Uterus (tissue), 2 donors: ENCODE measurements at regions not wholly inside any gene's neighbourhood (a gene's known extent, or its start where the extent isn't known, plus 50 kb on each side); places are given as distances from the start of the nearest gene placed in this dataset.

Experiments
- CTCF ChIP-seq, 4 experiments: fragments of 200-600 bp in 2 of 4; fragments of 450-650 bp in 2 of 4; sonication (generic) in 2 of 4; IDR thresholded peaks; one replicate each; pipeline ENCODE4 v1.5.1; 2016 to 2019; ENCODE audit warnings: antibody characterized with exemption in 4 of 4, mild to moderate bottlenecking in 2 of 4, moderate library complexity in 1 of 4
- POLR2A ChIP-seq, 2 donors: fragments of 450-650 bp; IDR thresholded peaks; one replicate each; pipeline ENCODE4 v1.6.1; 2016; ENCODE audit warnings: antibody characterized with exemption in 2 of 2, mild to moderate bottlenecking in 1 of 2, moderate library complexity in 1 of 2

DNA sequence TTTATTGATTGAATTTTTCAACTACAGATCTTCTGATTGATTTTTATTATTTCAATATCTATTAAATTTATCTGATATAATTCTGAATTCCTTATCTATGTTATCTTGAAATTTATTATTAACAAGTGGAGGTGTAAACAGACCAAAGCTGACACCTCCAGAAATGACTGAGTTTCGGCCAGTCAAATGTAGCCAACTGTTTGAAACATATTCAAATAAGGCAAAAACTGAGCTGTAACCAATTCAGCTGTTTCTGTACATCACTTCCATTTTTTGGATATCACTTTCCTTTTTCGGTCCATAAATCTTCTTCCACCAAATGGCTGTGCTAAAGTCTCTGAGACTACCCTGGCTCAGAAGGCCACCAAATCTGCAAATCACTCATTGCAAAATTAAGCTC is 2127.3 kb upstream of the AGA start:
- TF ChIP-seq CTCF (IDR thresholded peaks at IDR 0.05): no peak
- no peak for TF ChIP-seq POLR2A (IDR thresholded peaks at IDR 0.05)
